ENCODE measurements at regions not wholly inside any gene's neighbourhood (a gene's known extent, or its start where the extent isn't known, plus 50 kb on each side); places are given as distances from the start of the nearest gene placed in this dataset.

GRCh38 chr3:6577584-6577983, 283.3 kb upstream of the GRM7 start:
- ATAC-seq, result no peak
- H3K27ac ChIP-seq, result no peak overlapping the region
- H3K9me3 ChIP-seq, result no peaks in the 10 kb centered on the region
- ChIA-PET CTCF (no interaction called here), POLR2A (no interaction called here)
- H3K4me3 ChIP-seq, result no peak overlapping the region
- FAIRE-seq, result no peak
- TF ChIP-seq ESRRA (IDR thresholded peaks at IDR 0.05; ENCODE audit: borderline replicate concordance, low read length), result no peak
- no peak for TF ChIP-seq EHF (CRISPR knock-in tag; IDR thresholded peaks at IDR 0.05)
- TF ChIP-seq NPAS2 (CRISPR knock-in tag; IDR thresholded peaks at IDR 0.05; ENCODE audit: borderline replicate concordance), result no peak
- no peak for TF ChIP-seq SMC3 (IDR thresholded peaks at IDR 0.05)
- TF ChIP-seq HOXB13 (CRISPR knock-in tag; IDR thresholded peaks at IDR 0.05; ENCODE audit: low read depth), result no peak
- TF ChIP-seq KDM1A (IDR thresholded peaks at IDR 0.05; ENCODE audit: low read depth), result no peak
- no peak for TF ChIP-seq CHD4 (IDR thresholded peaks at IDR 0.05; ENCODE audit: borderline replicate concordance)
- no peak for TF ChIP-seq POLR2AphosphoS2 (conservative IDR thresholded peaks at IDR 0.05; ENCODE audit: low read length)
- TF ChIP-seq MAZ (IDR thresholded peaks at IDR 0.05; ENCODE audit: borderline replicate concordance, low read depth, low read length), result no peak
- no peak for TF ChIP-seq NR3C1 (IDR thresholded peaks at IDR 0.05)
- TF ChIP-seq REST (IDR thresholded peaks at IDR 0.05), result no peak
- H3K4me1 ChIP-seq, result no peaks in the 10 kb centered on the region
- DNase-seq (ENCODE audit: low read depth in 1 of 2, low spot score in 1 of 2), result no peak
- no peak overlapping the region for H3K4me2 ChIP-seq

GRCh38 chr3:6578526-6578925, 282.4 kb upstream of the GRM7 start:
- no peak for FAIRE-seq

More at GRCh38 chr3:6578526-6578925, 282.4 kb upstream of the GRM7 start:
- no peak for DNase-seq (ENCODE audit: low read depth in 1 of 2, low spot score in 1 of 2)
- no peak overlapping the region for H3K4me3 ChIP-seq
- no peak for ATAC-seq
- ChIA-PET POLR2A (no interaction called here), CTCF (no interaction called here)
- no peak overlapping the region for H3K27ac ChIP-seq
- no peaks in the 10 kb centered on the region for H3K9me3 ChIP-seq
- H3K4me1 ChIP-seq, result no peaks in the 10 kb centered on the region
- 0% methylated on average over 1 of the region's 1 CpG for WGBS (ENCODE audit: missing lambda C conversion rate)
- TF ChIP-seq CEBPB (IDR thresholded peaks at IDR 0.05), result no peak
- TF ChIP-seq BCL3 (IDR thresholded peaks at IDR 0.05), result no peak
- no peak for TF ChIP-seq FOSB (CRISPR knock-in tag; IDR thresholded peaks at IDR 0.05)
- TF ChIP-seq REST (IDR thresholded peaks at IDR 0.05), result no peak
- no peak for TF ChIP-seq FOSL2 (IDR thresholded peaks at IDR 0.05)
- TF ChIP-seq FOSL2 (CRISPR knock-in tag; IDR thresholded peaks at IDR 0.05), result no peak
- TF ChIP-seq HMGXB4 (CRISPR knock-in tag; IDR thresholded peaks at IDR 0.05; ENCODE audit: borderline replicate concordance), result no peak
- TF ChIP-seq RCOR1 (IDR thresholded peaks at IDR 0.05; ENCODE audit: low read depth, low read length), result no peak
- no peak for TF ChIP-seq CTCF (IDR thresholded peaks at IDR 0.05)
- no peak for TF ChIP-seq CHD4 (IDR thresholded peaks at IDR 0.05; ENCODE audit: borderline replicate concordance)
- TF ChIP-seq CHD2 (IDR thresholded peaks at IDR 0.05; ENCODE audit: low read length, partially characterized antibody), result no peak
- TF ChIP-seq CBX2 (IDR thresholded peaks at IDR 0.05; ENCODE audit: borderline replicate concordance, low read depth), result no peak
- H3K4me2 ChIP-seq, result no peak overlapping the region

Data from A549 (cell line).